ENCODE measurements at regions not wholly inside any gene's neighbourhood (a gene's known extent, or its start where the extent isn't known, plus 50 kb on each side); places are given as distances from the start of the nearest gene placed in this dataset.

DNA sequence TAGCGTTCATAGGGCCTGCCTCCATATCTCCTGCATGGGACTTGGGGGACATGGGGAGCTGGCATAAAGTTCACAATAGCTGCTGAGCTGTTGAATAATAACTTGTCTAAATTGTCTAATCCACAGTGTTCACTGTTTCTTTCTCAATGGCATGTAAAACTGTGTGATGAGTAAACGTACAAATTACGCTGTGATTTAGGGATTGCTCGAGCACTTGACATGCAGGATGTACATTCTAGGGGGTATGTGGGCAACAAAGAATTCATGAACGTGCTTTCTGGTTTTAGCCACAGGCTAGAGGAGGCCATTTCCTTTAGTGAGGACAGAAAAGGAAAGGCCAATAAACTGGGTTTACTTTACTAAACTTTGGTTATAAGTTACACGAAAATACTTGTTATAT, 534.2 kb upstream of the ZWINT start:
- TF ChIP-seq, protein P1, sequence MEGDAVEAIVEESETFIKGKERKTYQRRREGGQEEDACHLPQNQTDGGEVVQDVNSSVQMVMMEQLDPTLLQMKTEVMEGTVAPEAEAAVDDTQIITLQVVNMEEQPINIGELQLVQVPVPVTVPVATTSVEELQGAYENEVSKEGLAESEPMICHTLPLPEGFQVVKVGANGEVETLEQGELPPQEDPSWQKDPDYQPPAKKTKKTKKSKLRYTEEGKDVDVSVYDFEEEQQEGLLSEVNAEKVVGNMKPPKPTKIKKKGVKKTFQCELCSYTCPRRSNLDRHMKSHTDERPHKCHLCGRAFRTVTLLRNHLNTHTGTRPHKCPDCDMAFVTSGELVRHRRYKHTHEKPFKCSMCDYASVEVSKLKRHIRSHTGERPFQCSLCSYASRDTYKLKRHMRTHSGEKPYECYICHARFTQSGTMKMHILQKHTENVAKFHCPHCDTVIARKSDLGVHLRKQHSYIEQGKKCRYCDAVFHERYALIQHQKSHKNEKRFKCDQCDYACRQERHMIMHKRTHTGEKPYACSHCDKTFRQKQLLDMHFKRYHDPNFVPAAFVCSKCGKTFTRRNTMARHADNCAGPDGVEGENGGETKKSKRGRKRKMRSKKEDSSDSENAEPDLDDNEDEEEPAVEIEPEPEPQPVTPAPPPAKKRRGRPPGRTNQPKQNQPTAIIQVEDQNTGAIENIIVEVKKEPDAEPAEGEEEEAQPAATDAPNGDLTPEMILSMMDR (IDR thresholded peaks at IDR 0.05) = no peak
- no peak for TF ChIP-seq POLR2A (IDR thresholded peaks at IDR 0.05)

All from esophagus squamous epithelium (tissue), 4 donors.